SK-N-SH (cell line): ENCODE measurements at regions not wholly inside any gene's neighbourhood (a gene's known extent, or its start where the extent isn't known, plus 50 kb on each side); places are given as distances from the start of the nearest gene placed in this dataset.

ENCODE experiments used
- CTCF ChIA-PET: fragments of 300-600, 350-600 bp; formaldehyde crosslinking; extraction: SDS; loops from one replicate; lab custom pipeline; 2021; lab: Yijun Ruan, JAX
- POLR2A ChIA-PET: fragments of 350-600 bp; sonication (Branson Sonifier 250); formaldehyde crosslinking; extraction: SDS; loops from one replicate; lab custom pipeline; 2020; ENCODE audit warnings: antibody characterized with exemption, inconsistent platforms; lab: Yijun Ruan, JAX
- DNase-seq: peaks from one replicate; pipeline ENCODE4 v3.0.0; 2012
- H2AFZ ChIP-seq: fragments of 200-600 bp; sonication (generic); 2 replicates; pipeline ENCODE4 v1.8.1; 2016; ENCODE audit warnings: antibody characterized with exemption, mild to moderate bottlenecking, low read depth
- H3F3A ChIP-seq: fragments of 200-600 bp; sonication (generic); replicated peaks from 2 replicates; pipeline ENCODE3; 2016; ENCODE audit warnings: antibody characterized with exemption, mild to moderate bottlenecking; ENCODE audit not compliant: insufficient read depth
- H3K27ac ChIP-seq, 2 experiments: fragments of 200-500 bp in 1 of 2; fragments of 200-600 bp in 1 of 2; sonication (Bioruptor generic) in 1 of 2; sonication (generic), shearing (Covaris generic) in 1 of 2; 2 replicates each; pipeline versions ENCODE4 v1.5.1 to v1.6.1; 2014 to 2016; ENCODE audit warnings: low read depth in 2 of 2, inconsistent platforms in 1 of 2, low read length in 1 of 2, mild to moderate bottlenecking in 1 of 2, mixed read lengths in 1 of 2
- H3K27me3 ChIP-seq: fragments of 200-600 bp; sonication (generic), shearing (Covaris generic); 2 replicates; pipeline ENCODE4 v1.6.1; 2016; ENCODE audit warnings: mixed run types; ENCODE audit not compliant: insufficient read depth
- H3K36me3 ChIP-seq, 2 experiments: fragments of 200-500 bp in 1 of 2; fragments of 200-600 bp in 1 of 2; sonication (Bioruptor generic) in 1 of 2; sonication (generic) in 1 of 2; replicated peaks in 1 of 2; 2 replicates each; pipeline versions ENCODE3 to v1.5.1; 2014 to 2016; ENCODE audit warnings: low read length in 1 of 2, mild to moderate bottlenecking in 1 of 2; ENCODE audit not compliant: insufficient read depth in 2 of 2, control insufficient read depth in 1 of 2
- H3K4me1 ChIP-seq, 2 experiments: fragments of 200-500 bp in 1 of 2; fragments of 200-600 bp in 1 of 2; sonication (Bioruptor generic) in 1 of 2; sonication (generic), shearing (Covaris generic) in 1 of 2; 2 replicates each; pipeline versions ENCODE4 v1.5.1 to v1.6.1; 2014 to 2016; ENCODE audit warnings: low read depth in 1 of 2, low read length in 1 of 2, mixed run types in 1 of 2; ENCODE audit not compliant: insufficient read depth in 2 of 2, control insufficient read depth in 1 of 2
- H3K4me2 ChIP-seq: fragments of 200-600 bp; sonication (generic), shearing (Covaris generic); 2 replicates; pipeline ENCODE4 v1.6.1; 2017; ENCODE audit warnings: mixed run types
- H3K4me3 ChIP-seq, 2 experiments: fragments of 200-500 bp in 1 of 2; fragments of 200-600 bp in 1 of 2; sonication (Bioruptor generic) in 1 of 2; sonication (generic), shearing (Covaris generic) in 1 of 2; 2 replicates each; pipeline versions ENCODE4 v1.5.1 to v1.8.1; 2014 to 2016; ENCODE audit warnings: low read depth in 2 of 2, inconsistent platforms in 1 of 2, low read length in 1 of 2, mild to moderate bottlenecking in 1 of 2, mixed read lengths in 1 of 2, moderate library complexity in 1 of 2
- H3K79me2 ChIP-seq: fragments of 200-600 bp; sonication (generic); 2 replicates; pipeline ENCODE4 v1.8.1; 2017; ENCODE audit warnings: mild to moderate bottlenecking; ENCODE audit not compliant: insufficient read depth
- H3K9ac ChIP-seq: fragments of 200-600 bp; sonication (generic); 2 replicates; pipeline ENCODE4 v1.6.1; 2017; ENCODE audit warnings: mixed run types
- H3K9me2 ChIP-seq: fragments of 200-600 bp; sonication (generic); 2 replicates; pipeline ENCODE4 v1.6.1; 2017; ENCODE audit warnings: mixed run types
- H3K9me3 ChIP-seq: fragments of 200-600 bp; sonication (generic); 2 replicates; pipeline ENCODE4 v1.6.1; 2017; ENCODE audit warnings: mixed run types, mild to moderate bottlenecking, moderate library complexity
- H4K20me1 ChIP-seq: fragments of 200-600 bp; sonication (generic); 2 replicates; pipeline ENCODE4 v1.6.1; 2017; ENCODE audit warnings: mild to moderate bottlenecking, mixed run types; ENCODE audit not compliant: insufficient read depth
- CHD2 ChIP-seq: fragments of 150-350 bp; IDR thresholded peaks from 2 replicates; pipeline ENCODE4 v1.6.1; 2018; ENCODE audit warnings: low read length; ENCODE audit not compliant: partially characterized antibody
- CTCF ChIP-seq: fragments of 200-600 bp; sonication (generic); IDR thresholded peaks from 2 replicates; pipeline ENCODE4 v1.6.1; 2017; ENCODE audit warnings: antibody characterized with exemption, mild to moderate bottlenecking, moderate library complexity
- EZH2phosphoT487 ChIP-seq: fragments of 200-600 bp; sonication (generic); IDR thresholded peaks from 2 replicates; pipeline ENCODE4 v1.6.1; 2017; ENCODE audit warnings: low read depth, mixed run types, mild to moderate bottlenecking, antibody characterized with exemption, moderate library complexity, borderline replicate concordance
- FOSL2 ChIP-seq: IDR thresholded peaks from 2 replicates; pipeline ENCODE4 v1.4.0; 2012; ENCODE audit warnings: low read depth, mild to moderate bottlenecking, moderate library complexity, borderline replicate concordance
- FOXM1 ChIP-seq: IDR thresholded peaks from 2 replicates; pipeline ENCODE4 v1.4.0; 2012; ENCODE audit warnings: low read depth, mild to moderate bottlenecking
- JUND ChIP-seq: IDR thresholded peaks from 2 replicates; pipeline ENCODE4 v1.4.0; 2012
- MAX ChIP-seq: IDR thresholded peaks from 2 replicates; pipeline ENCODE4 v1.4.0; 2012; ENCODE audit warnings: low read depth
- MXI1 ChIP-seq: IDR thresholded peaks from 2 replicates; pipeline ENCODE4 v1.6.1; 2012; ENCODE audit warnings: mild to moderate bottlenecking, low read depth, low read length, improper control_type of control experiment
- NFIC ChIP-seq: IDR thresholded peaks from 2 replicates; pipeline ENCODE4 v1.4.0; 2012; ENCODE audit warnings: borderline replicate concordance
- PBX3 ChIP-seq: IDR thresholded peaks from 2 replicates; pipeline ENCODE4; 2012
- RAD21 ChIP-seq: IDR thresholded peaks from 2 replicates; pipeline ENCODE4 v1.6.1; 2012; ENCODE audit warnings: mild to moderate bottlenecking, low read length
- RXRA ChIP-seq: IDR thresholded peaks from 2 replicates; pipeline ENCODE4 v1.4.0; 2012; ENCODE audit warnings: low read depth, mild to moderate bottlenecking, borderline replicate concordance
- SIN3A ChIP-seq: IDR thresholded peaks from 2 replicates; pipeline ENCODE4 v1.6.1; 2012; ENCODE audit warnings: low read depth, mild to moderate bottlenecking, low read length, moderate library complexity, borderline replicate concordance
- SMC3 ChIP-seq: IDR thresholded peaks from 2 replicates; pipeline ENCODE4 v1.6.1; 2012; ENCODE audit warnings: low read depth, low read length, improper control_type of control experiment
- TAF1 ChIP-seq: IDR thresholded peaks from 2 replicates; pipeline ENCODE4 v1.6.1; 2012; ENCODE audit warnings: low read depth, mild to moderate bottlenecking, low read length, moderate library complexity, borderline replicate concordance
- TCF12 ChIP-seq: IDR thresholded peaks from 2 replicates; pipeline ENCODE4 v1.4.0; 2012
- USF2 ChIP-seq: fragments of 150-350 bp; IDR thresholded peaks from 2 replicates; pipeline ENCODE4 v1.6.1; 2017; ENCODE audit warnings: antibody characterized with exemption, low read length, low read depth, borderline replicate concordance
- YY1 ChIP-seq: IDR thresholded peaks from 2 replicates; pipeline ENCODE4 v1.4.0; 2012; ENCODE audit warnings: low read depth, mild to moderate bottlenecking
- WGBS: methylation state at CpG from one replicate; pipeline ENCODE4 v1.1.6; 2017; ENCODE audit warnings: low lambda C conversion rate; 5-methylcytosine and 5-hydroxymethylcytosine counted together

GRCh38 chr12:30364822-30365221 is 330.8 kb downstream of the IPO8 start:
- Histone ChIP-seq H3K4me2 (no peak overlapping the region), H3F3A (no peaks in the 10 kb centered on the region), H2AFZ (no peak overlapping the region), H4K20me1 (no peaks in the 10 kb centered on the region), H3K4me3 (no peak overlapping the region), H3K27ac (no peak overlapping the region), H3K79me2 (no peaks in the 10 kb centered on the region), H3K4me1 (no peaks in the 10 kb centered on the region), H3K9me3 (no peaks in the 10 kb centered on the region), H3K27me3 (no peaks in the 10 kb centered on the region), H3K9ac (no peak overlapping the region), H3K36me3 (no peaks in the 10 kb centered on the region), H3K9me2 (no peaks in the 10 kb centered on the region)
- TF ChIP-seq CHD2 = no peak
- no peak for TF ChIP-seq JUND
- no peak for TF ChIP-seq EZH2phosphoT487
- no peak for TF ChIP-seq YY1
- TF ChIP-seq MAX = no peak
- TF ChIP-seq FOSL2 = no peak
- TF ChIP-seq TCF12 = no peak
- TF ChIP-seq CTCF = no peak
- TF ChIP-seq MXI1 = no peak
- TF ChIP-seq NFIC = no peak
- no peak for DNase-seq
- POLR2A ChIA-PET = no interaction called here
- CTCF ChIA-PET = no interaction called here

GRCh38 chr12:30361145-30361544 is 334.5 kb downstream of the IPO8 start:
- Histone ChIP-seq H3K36me3 (no peaks in the 10 kb centered on the region), H3K79me2 (no peaks in the 10 kb centered on the region), H3K27me3 (no peaks in the 10 kb centered on the region), H4K20me1 (no peaks in the 10 kb centered on the region), H2AFZ (no peak overlapping the region), H3K4me2 (no peak overlapping the region), H3F3A (no peaks in the 10 kb centered on the region), H3K9me3 (no peaks in the 10 kb centered on the region), H3K27ac (no peak overlapping the region), H3K4me3 (no peak overlapping the region), H3K9me2 (no peaks in the 10 kb centered on the region), H3K4me1 (no peaks in the 10 kb centered on the region), H3K9ac (no peak overlapping the region)
- 0% methylated on average over 1 of the region's 1 CpG for WGBS
- ChIA-PET POLR2A (no interaction called here), CTCF (no interaction called here)
- DNase-seq = no peak
- TF ChIP-seq RXRA = no peak
- no peak for TF ChIP-seq CHD2
- no peak for TF ChIP-seq RAD21
- no peak for TF ChIP-seq NFIC
- no peak for TF ChIP-seq JUND
- no peak for TF ChIP-seq SMC3
- TF ChIP-seq USF2 = no peak
- TF ChIP-seq SIN3A = no peak
- TF ChIP-seq FOXM1 = no peak
- no peak for TF ChIP-seq PBX3
- no peak for TF ChIP-seq MAX
- TF ChIP-seq FOSL2 = no peak
- no peak for TF ChIP-seq TAF1
